ENCODE measurements at regions not wholly inside any gene's neighbourhood (a gene's known extent, or its start where the extent isn't known, plus 50 kb on each side); places are given as distances from the start of the nearest gene placed in this dataset.

- H3K27ac ChIP-seq: no peak overlapping the region
- TF ChIP-seq ZFX (IDR thresholded peaks at IDR 0.05; ENCODE audit: borderline replicate concordance) (no peak), CTCF (IDR thresholded peaks at IDR 0.05) (no peak)
Measured at GRCh38 chr2:18230668-18231067, 329.8 kb downstream of the RDH14 start.

- H3K27ac ChIP-seq: no peak overlapping the region
- no peak for TF ChIP-seq CTCF (IDR thresholded peaks at IDR 0.05)
- no peak for TF ChIP-seq ZFX (IDR thresholded peaks at IDR 0.05; ENCODE audit: borderline replicate concordance)
Measured at GRCh38 chr2:18219676-18220075, 340.8 kb downstream of the RDH14 start.

- TF ChIP-seq CTCF (IDR thresholded peaks at IDR 0.05) (no peak), ZFX (IDR thresholded peaks at IDR 0.05; ENCODE audit: borderline replicate concordance) (no peak)
Measured at GRCh38 chr2:18218160-18218933, 339.9 kb downstream of the KCNS3 start.

GRCh38 chr2:18214936-18215335, 336.5 kb downstream of the KCNS3 start:
- no peak overlapping the region for H3K27ac ChIP-seq
- TF ChIP-seq ZFX (IDR thresholded peaks at IDR 0.05; ENCODE audit: borderline replicate concordance) (no peak), CTCF (IDR thresholded peaks at IDR 0.05) (no peak)

More at GRCh38 chr2:18218160-18218933, 339.9 kb downstream of the KCNS3 start:
- H3K27ac ChIP-seq: no peak overlapping the region

- no peak for TF ChIP-seq CTCF (IDR thresholded peaks at IDR 0.05)
- TF ChIP-seq ZFX (IDR thresholded peaks at IDR 0.05; ENCODE audit: borderline replicate concordance): no peak
- H3K27ac ChIP-seq: no peak overlapping the region
Measured at GRCh38 chr2:18213986-18214385, 335.5 kb downstream of the KCNS3 start.

- TF ChIP-seq ZFX (IDR thresholded peaks at IDR 0.05; ENCODE audit: borderline replicate concordance) (no peak), CTCF (IDR thresholded peaks at IDR 0.05) (no peak)
- H3K27ac ChIP-seq: no peak overlapping the region
Measured at GRCh38 chr2:18209934-18210639, 331.6 kb downstream of the KCNS3 start.

- TF ChIP-seq CTCF (IDR thresholded peaks at IDR 0.05) (no peak), ZFX (IDR thresholded peaks at IDR 0.05; ENCODE audit: borderline replicate concordance) (no peak)
- no peak overlapping the region for H3K27ac ChIP-seq
Measured at GRCh38 chr2:18208956-18209355, 330.5 kb downstream of the KCNS3 start.
